HepG2 (cell line): ENCODE measurements at regions not wholly inside any gene's neighbourhood (a gene's known extent, or its start where the extent isn't known, plus 50 kb on each side); places are given as distances from the start of the nearest gene placed in this dataset.

ENCODE experiments used
- FOXO1 ChIP-seq: sonication (generic); formaldehyde crosslinking; IDR thresholded peaks from 2 replicates; pipeline ENCODE4 v1.4.0; 2020; ENCODE audit warnings: missing genetic modification reagents
- HINFP ChIP-seq: sonication (generic); formaldehyde crosslinking; IDR thresholded peaks from 2 replicates; pipeline ENCODE4 v1.4.0; 2020; ENCODE audit warnings: low read depth, mild to moderate bottlenecking, missing genetic modification reagents
- HNF1B ChIP-seq: sonication (generic); formaldehyde crosslinking; IDR thresholded peaks from 2 replicates; pipeline ENCODE4 v1.5.1; 2020; ENCODE audit warnings: mild to moderate bottlenecking, moderate library complexity, missing genetic modification reagents
- MYNN ChIP-seq: sonication (generic); formaldehyde crosslinking; IDR thresholded peaks from 2 replicates; pipeline ENCODE4 v1.4.0; 2020; ENCODE audit warnings: mild to moderate bottlenecking, low read depth, missing genetic modification reagents
- RAD51 ChIP-seq: fragments of 450-650 bp; IDR thresholded peaks from 2 replicates; pipeline ENCODE4 v1.6.1; 2016; ENCODE audit warnings: borderline replicate concordance
- RBFOX2 ChIP-seq: fragments of 200-400 bp; formaldehyde crosslinking; IDR thresholded peaks from 2 replicates; pipeline ENCODE4 v1.6.1; 2017; ENCODE audit warnings: low read depth, mild to moderate bottlenecking, low read length
- THAP9 ChIP-seq: sonication (generic); formaldehyde crosslinking; IDR thresholded peaks from 2 replicates; pipeline ENCODE4; 2020; ENCODE audit warnings: missing genetic modification reagents, mild to moderate bottlenecking, borderline replicate concordance
- TIGD3 ChIP-seq: sonication (generic); formaldehyde crosslinking; IDR thresholded peaks from 2 replicates; pipeline ENCODE4 v1.5.1; 2020; ENCODE audit warnings: mild to moderate bottlenecking, missing genetic modification reagents, borderline replicate concordance
- ZBTB14 ChIP-seq: sonication (generic); formaldehyde crosslinking; IDR thresholded peaks from 2 replicates; pipeline ENCODE4 v1.4.0; 2020; ENCODE audit warnings: missing genetic modification reagents
- ZMYM4 ChIP-seq: sonication (generic); formaldehyde crosslinking; IDR thresholded peaks from 2 replicates; pipeline ENCODE4 v1.8.1; 2023; ENCODE audit warnings: mild to moderate bottlenecking, missing genetic modification reagents
- ZNF180 ChIP-seq: sonication (generic); formaldehyde crosslinking; IDR thresholded peaks from 2 replicates; pipeline ENCODE4 v1.4.0; 2020; ENCODE audit warnings: low read depth, missing genetic modification reagents, borderline replicate concordance
- ZNF281 ChIP-seq: sonication (generic); formaldehyde crosslinking; IDR thresholded peaks from 2 replicates; pipeline ENCODE4 v1.4.0; 2020; ENCODE audit warnings: missing genetic modification reagents, borderline replicate concordance
- ZNF414 ChIP-seq: sonication (generic); formaldehyde crosslinking; IDR thresholded peaks from 2 replicates; pipeline ENCODE4 v1.5.0; 2020; ENCODE audit warnings: missing genetic modification reagents
- ZNF616 ChIP-seq: sonication (generic); formaldehyde crosslinking; IDR thresholded peaks from 2 replicates; pipeline ENCODE4 v1.5.0; 2020; ENCODE audit warnings: low read depth, mild to moderate bottlenecking, missing genetic modification reagents
- ZNF724P ChIP-seq: sonication (generic); formaldehyde crosslinking; IDR thresholded peaks from 2 replicates; pipeline ENCODE4 v1.8.0; 2022; ENCODE audit warnings: missing genetic modification reagents, borderline replicate concordance

- TF ChIP-seq ZBTB14 (CRISPR knock-in tag) (no peak), HINFP (CRISPR knock-in tag) (peak; percentile 38; the same call in 1 of the 2 replicates), ZNF724P (CRISPR knock-in tag) (no peak; the same call in 1 of the 2 replicates), FOXO1 (CRISPR knock-in tag) (peak; percentile 41; the same call in 1 of the 2 replicates), ZNF414 (CRISPR knock-in tag) (no peak), ZNF616 (no peak), RBFOX2 (no peak), ZMYM4 (CRISPR knock-in tag) (peak; percentile 46), MYNN (no peak), RAD51 (no peak), ZNF180 (CRISPR knock-in tag) (no peak), TIGD3 (CRISPR knock-in tag) (no peak), THAP9 (CRISPR knock-in tag) (peak; percentile 57; the same call in 1 of the 2 replicates), HNF1B (CRISPR knock-in tag) (no peak; the same call in none of the 2 replicates), ZNF281 (CRISPR knock-in tag) (no peak)
These were observed 53.3 kb upstream of the PSD2 start (continued) for GRCh38 chr5:139742173-139742903.
